Naive B cell (primary cell): ENCODE measurements at regions not wholly inside any gene's neighbourhood (a gene's known extent, or its start where the extent isn't known, plus 50 kb on each side); places are given as distances from the start of the nearest gene placed in this dataset.
"Not testable (repeated sequence)": the region's sequence is repeated elsewhere in the genome, so short reads cannot be mapped to it uniquely, and the experiment has no call there.

Experiments
- ATAC-seq, 2 donors: fragments of 150-1000 bp; cut with Tn5 transposase; 2 replicates each; pipeline ENCODE4 v1.10.0; 2021; ENCODE audit warnings: low read depth in 2 of 2, mild to moderate bottlenecking in 2 of 2, moderate library complexity in 2 of 2
- DNase-seq: peaks from one replicate; pipeline ENCODE4 v3.0.0; 2022
- H3K27ac Mint-ChIP-seq, 6 donors: one replicate each; pipeline ENCODE4 v1.8.0; 2020 to 2022; ENCODE audit warnings: mild to moderate bottlenecking in 6 of 6, mixed read lengths in 6 of 6, moderate library complexity in 5 of 6, inconsistent platforms in 2 of 6
- H3K27me3 Mint-ChIP-seq, 3 donors: one replicate each; pipeline ENCODE4 v1.8.0; 2021 to 2022; ENCODE audit warnings: mixed read lengths in 3 of 3, mild to moderate bottlenecking in 1 of 3
- H3K36me3 Mint-ChIP-seq, 2 donors: one replicate each; pipeline ENCODE4 v1.8.0; 2020 to 2022; ENCODE audit warnings: mixed read lengths in 2 of 2, inconsistent platforms in 1 of 2, mild to moderate bottlenecking in 1 of 2
- H3K4me1 Mint-ChIP-seq, 3 donors: one replicate each; pipeline ENCODE4 v1.8.0; 2020 to 2022; ENCODE audit warnings: mixed read lengths in 3 of 3, inconsistent platforms in 1 of 3, mild to moderate bottlenecking in 1 of 3, moderate library complexity in 1 of 3
- H3K4me3 Mint-ChIP-seq, 8 donors: one replicate each; pipeline ENCODE4 v1.8.0; 2020 to 2022; ENCODE audit warnings: mild to moderate bottlenecking in 8 of 8, mixed read lengths in 8 of 8, moderate library complexity in 8 of 8, inconsistent platforms in 2 of 8
- H3K9me3 Mint-ChIP-seq, 7 donors: one replicate each; pipeline ENCODE4 v1.8.0; 2020 to 2022; ENCODE audit warnings: mixed read lengths in 7 of 7, mild to moderate bottlenecking in 5 of 7, inconsistent platforms in 2 of 7, moderate library complexity in 1 of 7

- Mint-ChIP-seq H3K9me3 (peaks cover 0 to 16% (median 10%) of the 10 kb centered on the region in 7 donors), H3K27me3 (peaks cover 0 to 6% (median 0%) of the 10 kb centered on the region in 3 donors), H3K36me3 (no peaks in the 10 kb centered on the region), H3K4me1 (peaks cover 0 to 19% (median 10%) of the 10 kb centered on the region in 3 donors), H3K27ac (peak overlapping the region in 1 of 6 donors; percentile 22), H3K4me3 (no peak overlapping the region)
- DNase-seq (no peak), ATAC-seq (no peak)
Measured at GRCh38 chr6:169858935-169859351, 107.5 kb downstream of the ERMARD start.

DNA sequence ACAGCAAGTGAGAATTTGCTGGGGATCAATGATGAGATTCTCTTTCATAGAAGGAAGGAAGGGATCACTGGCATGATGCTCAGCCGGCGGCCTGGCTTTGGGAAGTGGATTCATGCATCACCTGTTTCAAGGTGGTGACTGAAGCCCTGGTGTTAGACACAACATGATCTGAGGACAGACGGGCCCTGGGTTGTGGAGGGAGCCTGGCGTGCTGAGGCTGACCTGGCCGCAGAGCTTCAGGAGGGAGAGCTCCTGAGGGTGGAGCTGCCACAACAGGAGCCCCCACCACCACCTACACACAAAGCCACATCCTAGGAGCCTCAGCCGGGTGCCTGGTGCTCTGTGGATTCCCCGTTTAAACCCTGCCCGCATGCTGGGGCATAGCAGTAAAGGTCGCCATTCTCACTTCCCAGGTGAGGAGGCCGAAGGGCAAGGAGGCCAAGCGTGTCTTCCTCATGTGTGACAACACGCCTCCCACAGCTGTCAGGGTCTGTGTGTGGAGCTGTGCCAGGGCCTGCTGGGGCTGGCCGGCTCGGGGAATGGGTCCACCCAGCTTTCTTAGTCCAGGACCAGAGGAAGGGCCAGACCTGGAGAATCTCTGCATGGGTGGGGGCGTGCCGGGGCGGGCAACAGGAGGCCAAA, 107.0 kb downstream of the ERMARD start:
- Mint-ChIP-seq H3K27me3 (peaks cover 0 to 1% (median 0%) of the 10 kb centered on the region in 3 donors), H3K9me3 (peaks cover 0 to 16% (median 10%) of the 10 kb centered on the region in 7 donors), H3K4me1 (peaks cover 0 to 14% (median 5%) of the 10 kb centered on the region in 3 donors), H3K4me3 (no peak overlapping the region), H3K36me3 (no peaks in the 10 kb centered on the region), H3K27ac (peak overlapping the region in 1 of 6 donors; percentile 26)
- ATAC-seq (no peak), DNase-seq (no peak)

- no peak for DNase-seq
- H3K36me3 Mint-ChIP-seq = no peaks in the 10 kb centered on the region
- no peak for ATAC-seq
- peaks cover 6 to 16% (median 10%) of the 10 kb centered on the region in 7 donors for H3K9me3 Mint-ChIP-seq
- H3K4me1 Mint-ChIP-seq = peaks cover 0 to 12% (median 5%) of the 10 kb centered on the region in 3 donors
- H3K4me3 Mint-ChIP-seq = no peak overlapping the region
- no peaks in the 10 kb centered on the region for H3K27me3 Mint-ChIP-seq
- peak overlapping the region in 1 of 6 donors; percentile 70 for H3K27ac Mint-ChIP-seq
Measured at GRCh38 chr6:169857343-169858292, 106.2 kb downstream of the ERMARD start.

- DNase-seq, H3K36me3 Mint-ChIP-seq, H3K27ac Mint-ChIP-seq, H3K4me3 Mint-ChIP-seq, ATAC-seq, H3K4me1 Mint-ChIP-seq, H3K27me3 Mint-ChIP-seq: not testable (repeated sequence)
- H3K9me3 Mint-ChIP-seq = peaks cover 6 to 16% (median 10%) of the 10 kb centered on the region in 7 donors
Measured at GRCh38 chr6:169856442-169857342, 105.3 kb downstream of the ERMARD start.

GRCh38 chr6:169854813-169855212, 103.4 kb downstream of the ERMARD start:
- DNase-seq = no peak
- no peak for ATAC-seq
- Mint-ChIP-seq H3K27ac (no peak overlapping the region), H3K36me3 (no peaks in the 10 kb centered on the region), H3K4me3 (no peak overlapping the region), H3K4me1 (no peaks in the 10 kb centered on the region), H3K27me3 (peaks cover 0 to 10% (median 0%) of the 10 kb centered on the region in 3 donors), H3K9me3 (peaks cover 6 to 16% (median 10%) of the 10 kb centered on the region in 7 donors)

DNA sequence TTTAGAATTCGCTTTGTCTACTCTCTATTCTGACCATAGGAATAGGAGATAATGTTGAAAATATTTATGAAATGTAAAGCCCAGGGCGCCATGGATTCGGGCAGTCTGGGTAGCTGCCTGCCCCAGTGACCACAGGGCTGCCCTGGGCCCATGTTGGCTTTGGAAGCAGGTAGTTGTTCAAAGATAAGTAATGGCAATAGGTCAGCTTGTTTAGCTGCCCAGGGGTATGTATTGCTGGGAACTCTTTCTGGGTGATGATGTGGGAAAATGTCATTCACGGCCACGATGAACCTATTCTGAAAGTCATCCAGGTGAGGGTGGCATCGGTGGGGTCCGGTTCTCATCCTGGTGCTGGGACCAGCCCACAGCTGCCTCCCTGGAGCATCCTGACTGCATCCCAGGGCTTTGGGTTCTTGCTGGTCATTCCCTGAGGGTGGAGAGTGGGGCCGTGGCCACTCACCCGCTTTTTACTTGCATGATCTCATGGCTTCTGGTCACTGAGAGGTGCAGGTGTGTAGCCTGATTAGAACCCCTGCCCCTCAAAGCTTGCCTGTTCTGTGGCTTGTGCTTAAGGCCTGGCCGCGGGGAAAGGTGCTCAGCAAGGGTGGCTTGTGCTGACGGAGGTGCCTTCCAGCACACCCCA, 102.8 kb downstream of the ERMARD start:
- ATAC-seq (no peak), DNase-seq (no peak)
- Mint-ChIP-seq H3K4me3 (no peak overlapping the region), H3K9me3 (peaks cover 6 to 16% (median 10%) of the 10 kb centered on the region in 7 donors), H3K36me3 (no peaks in the 10 kb centered on the region), H3K4me1 (no peaks in the 10 kb centered on the region), H3K27ac (no peak overlapping the region), H3K27me3 (peaks cover 0 to 16% (median 0%) of the 10 kb centered on the region in 3 donors)

DNA sequence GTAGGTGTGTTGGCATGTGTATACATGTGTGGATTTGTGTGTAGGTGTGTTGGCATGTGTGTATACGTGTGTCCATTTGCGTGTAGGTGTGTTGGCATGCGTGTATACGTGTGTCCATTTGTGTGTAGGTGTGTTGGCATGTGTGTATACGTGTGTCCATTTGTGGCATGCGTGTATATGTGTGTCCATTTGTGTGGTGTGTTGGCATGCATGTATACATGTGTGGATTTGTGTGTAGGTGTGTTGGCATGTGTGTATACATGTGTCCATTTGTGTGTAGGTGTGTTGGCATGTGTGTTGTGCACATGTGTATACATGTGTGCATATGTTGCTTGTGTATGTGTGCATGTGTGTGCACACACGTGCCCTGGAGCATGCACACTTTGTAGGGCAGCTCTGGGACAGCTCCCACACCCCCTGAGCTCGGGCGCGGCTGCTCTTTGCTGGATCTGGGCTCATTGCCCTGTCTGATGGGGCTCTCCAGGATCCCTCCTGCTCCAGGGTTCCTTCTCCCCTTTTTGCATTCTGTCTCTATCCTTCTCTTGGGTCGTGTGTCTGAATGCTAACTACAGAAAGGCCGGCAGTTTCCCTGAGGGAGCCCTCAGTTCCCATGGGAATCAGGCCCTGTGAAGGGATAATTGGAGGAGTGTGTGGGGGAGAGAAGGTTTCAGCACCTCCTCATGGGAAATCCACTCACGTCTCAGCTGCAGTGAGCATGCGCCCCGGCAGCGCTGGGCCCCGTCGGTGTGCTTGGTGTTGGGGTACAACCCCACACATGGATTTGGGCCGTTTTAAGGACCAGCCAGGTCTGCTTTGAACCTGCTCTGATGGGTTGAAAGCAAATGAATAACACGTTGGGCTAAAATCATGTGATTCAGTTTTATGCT, 102.0 kb downstream of the ERMARD start:
- Mint-ChIP-seq H3K27ac (peak overlapping the region in 1 of 6 donors; percentile 55), H3K9me3 (peaks cover 6 to 16% (median 8%) of the 10 kb centered on the region in 7 donors), H3K36me3 (no peaks in the 10 kb centered on the region), H3K4me3 (no peak overlapping the region), H3K27me3 (peaks cover 0 to 16% (median 0%) of the 10 kb centered on the region in 3 donors), H3K4me1 (no peaks in the 10 kb centered on the region)
- no peak for DNase-seq
- no peak for ATAC-seq

- peaks cover 0 to 16% (median under 1%) of the 10 kb centered on the region in 3 donors for H3K27me3 Mint-ChIP-seq
- H3K36me3 Mint-ChIP-seq = no peaks in the 10 kb centered on the region
- H3K27ac Mint-ChIP-seq = peak overlapping the region in 1 of 6 donors; percentile 55
- H3K9me3 Mint-ChIP-seq = peaks cover 5 to 13% (median 7%) of the 10 kb centered on the region in 7 donors
- H3K4me3 Mint-ChIP-seq = no peak overlapping the region
- ATAC-seq = no peak
- no peak for DNase-seq
- no peaks in the 10 kb centered on the region for H3K4me1 Mint-ChIP-seq
Measured at GRCh38 chr6:169852504-169853195, 101.2 kb downstream of the ERMARD start.

DNA sequence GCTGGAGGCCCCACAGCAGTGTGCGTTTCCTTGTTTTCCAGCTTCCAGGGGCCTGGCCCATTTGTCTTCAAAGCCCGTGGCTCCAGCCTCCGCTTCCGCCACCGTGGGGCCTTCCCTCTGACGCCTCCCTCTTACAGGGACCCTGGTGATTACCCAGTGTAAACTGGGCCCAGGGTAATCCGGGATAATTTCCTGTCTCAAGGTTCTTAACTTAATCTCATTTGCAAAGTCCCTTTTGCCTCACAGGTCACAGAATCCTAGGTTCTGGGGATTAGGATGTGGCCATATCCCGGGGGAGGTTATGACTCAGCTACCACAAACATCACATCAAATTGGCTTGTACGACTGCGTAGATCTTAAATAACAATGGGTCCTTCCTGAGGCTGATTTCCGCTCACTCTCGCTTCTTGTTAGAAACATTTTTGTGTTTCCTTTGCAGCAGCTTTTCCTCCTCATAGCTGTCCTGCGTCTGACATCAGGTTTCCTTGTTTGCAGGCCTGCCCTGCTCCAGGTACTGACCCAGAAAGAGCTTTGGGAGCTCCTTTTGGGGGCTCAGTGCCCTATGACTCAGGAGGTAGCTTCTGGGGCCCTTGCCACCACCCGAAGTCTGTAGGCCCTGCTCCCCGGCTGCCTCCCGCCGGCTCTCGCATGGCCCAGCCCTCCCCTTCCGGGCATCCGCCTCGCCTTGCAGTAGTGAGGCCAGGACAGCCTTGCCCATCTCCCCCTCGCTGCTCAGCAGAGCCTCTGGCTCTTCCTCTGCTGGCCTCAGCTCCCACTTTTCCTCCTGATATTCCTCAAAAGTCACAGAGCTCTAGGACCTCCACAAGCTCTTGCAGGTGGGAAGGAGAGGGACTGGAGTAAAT, 100.5 kb downstream of the ERMARD start:
- Mint-ChIP-seq H3K36me3 (no peaks in the 10 kb centered on the region), H3K4me3 (no peak overlapping the region), H3K9me3 (peaks cover 0 to 6% (median 4%) of the 10 kb centered on the region in 7 donors), H3K27me3 (peaks cover 0 to 16% (median 6%) of the 10 kb centered on the region in 3 donors), H3K4me1 (no peaks in the 10 kb centered on the region), H3K27ac (peak overlapping the region in 2 of 6 donors; percentile 45 to 52)
- no peak for ATAC-seq
- no peak for DNase-seq

DNA sequence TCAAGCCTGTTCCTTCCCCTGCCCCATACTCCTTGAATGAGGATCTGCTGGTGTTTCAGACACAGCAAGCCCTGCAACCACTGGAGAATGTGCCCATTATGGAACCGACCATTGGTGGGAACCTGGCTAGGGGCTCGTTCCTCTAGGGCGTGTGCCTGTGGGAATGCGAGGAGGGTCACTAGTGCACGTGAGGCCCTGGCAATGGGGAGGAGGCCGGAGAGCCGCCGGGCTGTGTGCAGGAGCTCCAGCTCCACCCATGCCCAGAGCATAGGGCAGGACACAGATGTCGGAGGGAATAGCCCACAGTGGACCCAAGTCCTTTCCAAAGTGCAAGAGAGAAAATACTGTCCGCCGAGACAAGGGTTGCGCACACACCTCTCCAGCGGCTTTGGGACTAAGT, 99.3 kb downstream of the ERMARD start:
- H3K36me3 Mint-ChIP-seq = no peaks in the 10 kb centered on the region
- H3K9me3 Mint-ChIP-seq = peaks cover 0 to 6% (median under 1%) of the 10 kb centered on the region in 7 donors
- no peaks in the 10 kb centered on the region for H3K4me1 Mint-ChIP-seq
- ATAC-seq = no peak
- no peak for DNase-seq
- peaks cover 0 to 16% (median 6%) of the 10 kb centered on the region in 3 donors for H3K27me3 Mint-ChIP-seq
- no peak overlapping the region for H3K27ac Mint-ChIP-seq
- H3K4me3 Mint-ChIP-seq = no peak overlapping the region

DNA sequence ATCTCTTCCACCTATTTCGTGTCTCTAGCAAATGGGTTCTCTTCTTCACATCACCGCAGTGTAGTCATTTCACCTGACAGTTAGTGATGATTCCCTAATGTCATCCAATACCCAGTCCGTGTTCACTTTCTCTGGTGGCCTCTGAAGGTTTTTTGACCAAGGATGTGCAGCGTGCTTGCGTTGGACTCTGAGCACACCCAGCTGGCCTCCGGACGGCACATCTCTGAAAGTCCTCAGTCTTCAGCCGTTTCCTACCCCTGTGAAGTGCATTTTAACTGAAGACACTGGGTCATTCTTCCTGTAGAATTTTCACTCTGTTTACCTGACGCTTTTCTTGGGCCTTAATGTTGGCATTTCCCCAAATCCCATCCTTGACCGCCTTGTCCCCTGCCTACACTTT, 98.7 kb downstream of the ERMARD start:
- no peak overlapping the region for H3K4me3 Mint-ChIP-seq
- no peak for ATAC-seq
- H3K9me3 Mint-ChIP-seq = peaks cover 0 to 6% (median 0%) of the 10 kb centered on the region in 7 donors
- H3K36me3 Mint-ChIP-seq = no peaks in the 10 kb centered on the region
- peaks cover 0 to 2% (median 0%) of the 10 kb centered on the region in 3 donors for H3K4me1 Mint-ChIP-seq
- DNase-seq = no peak
- H3K27me3 Mint-ChIP-seq = peaks cover 0 to 16% (median 6%) of the 10 kb centered on the region in 3 donors
- H3K27ac Mint-ChIP-seq = no peak overlapping the region
